ENCODE measurements at regions not wholly inside any gene's neighbourhood (a gene's known extent, or its start where the extent isn't known, plus 50 kb on each side); places are given as distances from the start of the nearest gene placed in this dataset.
"Not testable (repeated sequence)": the region's sequence is repeated elsewhere in the genome, so short reads cannot be mapped to it uniquely, and the experiment has no call there.

- no peak overlapping the region for H3K4me3 ChIP-seq (ENCODE audit: low read depth, low read length)
- TF ChIP-seq CTCF (IDR thresholded peaks at IDR 0.05; ENCODE audit: insufficient read depth, low read length) = no peak
- DNase-seq (ENCODE audit: low read depth) = no peak
Observed at GRCh38 chr4:12028258-12028657, 599.6 kb upstream of the HS3ST1 start.

GRCh38 chr4:12022409-12022808, 593.7 kb upstream of the HS3ST1 start:
- no peak for TF ChIP-seq CTCF (IDR thresholded peaks at IDR 0.05; ENCODE audit: insufficient read depth, low read length)
- DNase-seq (ENCODE audit: low read depth) = no peak
- H3K4me3 ChIP-seq (ENCODE audit: low read depth, low read length) = no peak overlapping the region

- no peak overlapping the region for H3K4me3 ChIP-seq (ENCODE audit: low read depth, low read length)
- no peak for TF ChIP-seq CTCF (IDR thresholded peaks at IDR 0.05; ENCODE audit: insufficient read depth, low read length)
- DNase-seq (ENCODE audit: low read depth) = no peak
Observed at GRCh38 chr4:12016729-12017128, 588.0 kb upstream of the HS3ST1 start.

- H3K4me3 ChIP-seq (ENCODE audit: low read depth, low read length) = no peak overlapping the region
- TF ChIP-seq CTCF (IDR thresholded peaks at IDR 0.05; ENCODE audit: insufficient read depth, low read length) = no peak
- DNase-seq (ENCODE audit: low read depth) = no peak
Observed at GRCh38 chr4:12005471-12005870, 576.8 kb upstream of the HS3ST1 start.

GRCh38 chr4:11996581-11996980, 567.9 kb upstream of the HS3ST1 start:
- not testable (repeated sequence) for H3K4me3 ChIP-seq (ENCODE audit: low read depth, low read length); DNase-seq (ENCODE audit: low read depth)

GRCh38 chr4:11976726-11977263, 548.1 kb upstream of the HS3ST1 start:
- no peak for TF ChIP-seq CTCF (IDR thresholded peaks at IDR 0.05; ENCODE audit: insufficient read depth, low read length)
- no peak for DNase-seq (ENCODE audit: low read depth)
- H3K4me3 ChIP-seq (ENCODE audit: low read depth, low read length) = no peak overlapping the region

GRCh38 chr4:11973270-11973669, 544.6 kb upstream of the HS3ST1 start:
- no peak for TF ChIP-seq CTCF (IDR thresholded peaks at IDR 0.05; ENCODE audit: insufficient read depth, low read length)
- H3K4me3 ChIP-seq (ENCODE audit: low read depth, low read length) = no peak overlapping the region
- no peak for DNase-seq (ENCODE audit: low read depth)
